GM18951 (cell line): ENCODE measurements at regions not wholly inside any gene's neighbourhood (a gene's known extent, or its start where the extent isn't known, plus 50 kb on each side); places are given as distances from the start of the nearest gene placed in this dataset.

ENCODE experiments used
- POLR2A ChIP-seq: IDR thresholded peaks from 4 replicates; pipeline ENCODE4 v1.6.1; 2011; ENCODE audit warnings: mild to moderate bottlenecking; ENCODE audit not compliant: insufficient read length, insufficient read depth; ENCODE audit errors: extremely low read depth
- in situ Hi-C: fragments of 300-500 bp; cut with MboI; formaldehyde crosslinking; loops from one replicate; pipeline ENCODE4 v1.12.0; 2022; ENCODE audit warnings: low sequenced_read_pairs, mixed read lengths, inconsistent platforms; ENCODE audit not compliant: unreplicated experiment

DNA sequence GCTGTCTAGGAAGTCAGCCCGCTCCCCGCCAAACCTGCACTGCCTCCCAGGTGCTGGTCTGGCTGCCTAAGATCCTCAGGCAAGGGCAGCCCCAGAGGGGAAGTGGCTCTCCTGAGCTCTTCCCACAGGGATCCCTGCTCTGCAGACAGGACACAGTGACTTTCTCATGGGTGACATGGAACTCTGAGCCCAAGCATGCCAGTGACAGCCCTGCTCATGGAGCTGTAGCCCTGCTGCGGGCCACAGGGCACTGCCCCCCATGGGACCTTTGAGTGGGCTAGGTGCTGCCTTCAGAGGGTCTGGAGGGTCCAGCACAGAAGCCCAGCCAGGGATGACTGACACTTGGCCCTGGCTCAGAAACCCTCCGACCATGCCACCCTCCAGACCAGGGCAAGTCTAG is 109.1 kb downstream of the TUBA3C start:
- no peak for TF ChIP-seq POLR2A
- in situ Hi-C loops: no loop called here

DNA sequence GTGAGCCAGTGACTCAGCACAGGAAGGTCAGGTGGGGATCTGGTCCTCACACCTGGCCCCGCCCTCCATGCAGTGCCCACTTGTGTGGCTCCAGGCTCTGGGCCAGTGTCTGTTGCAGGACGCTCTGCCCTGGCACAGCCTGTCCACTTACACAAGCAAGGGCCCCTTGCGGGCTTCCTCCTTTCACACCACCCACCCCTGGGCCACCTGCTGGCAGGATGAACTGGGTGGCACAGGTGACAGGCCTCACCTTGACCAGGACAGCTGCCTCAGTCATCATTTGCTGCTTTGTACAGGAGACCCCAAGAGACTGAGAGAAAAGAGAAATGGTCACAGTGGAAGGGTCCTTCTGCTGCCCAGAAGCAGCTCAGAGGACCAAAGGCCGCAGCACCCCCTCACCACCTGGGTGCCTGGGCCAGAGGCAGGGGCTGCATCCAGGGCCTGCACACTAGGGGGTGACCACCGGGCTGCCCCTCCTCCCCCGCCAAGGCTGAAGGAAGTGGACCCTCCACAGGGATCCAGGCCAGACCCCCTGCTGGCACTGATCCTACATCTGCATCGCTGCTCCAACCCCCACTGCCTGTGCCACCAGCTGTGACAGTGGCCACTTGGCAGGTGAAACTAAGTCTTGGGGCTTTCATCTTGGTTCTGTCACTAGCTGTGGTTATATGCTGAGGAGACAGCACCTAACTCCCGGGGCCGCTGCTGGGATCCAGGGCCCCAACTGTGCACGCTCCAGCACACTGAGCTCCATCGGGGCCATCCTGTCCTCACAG is 110.3 kb downstream of the TUBA3C start:
- TF ChIP-seq POLR2A: no peak
- in situ Hi-C loops: no loop called here

DNA sequence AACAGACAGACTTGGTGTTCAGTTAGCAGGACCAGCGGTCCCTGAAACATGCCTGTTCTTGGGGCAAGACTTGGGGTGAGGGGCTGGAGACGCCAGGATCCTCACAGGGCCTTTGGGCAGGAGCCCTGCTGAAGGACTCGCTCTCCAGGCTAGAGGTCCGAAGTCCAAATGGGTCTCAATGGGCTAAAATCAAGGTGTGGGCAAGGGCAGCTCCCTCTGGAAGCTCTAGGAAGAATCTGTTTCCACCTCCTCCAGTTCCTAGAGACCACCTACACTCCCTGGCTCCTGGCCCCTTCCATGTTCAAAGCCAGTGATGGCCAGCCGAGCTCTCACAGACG is 111.3 kb downstream of the TUBA3C start:
- TF ChIP-seq POLR2A: no peak
- in situ Hi-C loops: no loop called here

DNA sequence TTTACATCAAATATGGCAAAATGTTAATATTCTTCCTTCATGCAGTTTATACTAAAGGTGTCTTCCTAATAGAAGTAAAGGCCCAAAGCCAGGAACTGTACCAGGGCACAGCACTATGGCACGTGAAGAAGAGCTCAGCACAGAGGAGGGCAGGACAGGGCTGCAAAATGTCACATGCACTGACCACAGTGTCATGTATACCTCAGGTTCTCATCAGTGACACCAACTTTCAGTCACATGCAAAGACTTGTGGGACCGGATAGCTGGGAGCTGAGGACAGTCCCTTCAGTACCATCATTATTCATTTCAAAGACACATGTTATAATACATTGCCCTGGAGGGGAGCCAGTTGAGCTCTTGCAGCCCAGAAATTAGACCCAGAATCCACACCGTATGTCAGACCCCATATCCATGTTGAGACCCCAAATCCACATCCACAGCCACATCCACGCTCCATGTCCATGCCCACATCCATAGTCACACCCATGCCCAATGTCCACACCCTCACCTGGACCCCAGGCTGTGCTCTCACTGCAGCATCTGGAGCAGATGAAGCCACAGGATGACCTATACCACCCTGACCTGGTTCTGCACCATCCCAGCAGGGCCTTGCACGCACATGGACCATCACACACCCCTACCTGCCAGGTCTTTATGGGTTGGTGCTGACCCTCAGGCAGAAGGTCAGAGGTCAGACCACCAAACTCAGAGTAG is 111.8 kb downstream of the TUBA3C start:
- in situ Hi-C loops: no loop called here
- TF ChIP-seq POLR2A: no peak

DNA sequence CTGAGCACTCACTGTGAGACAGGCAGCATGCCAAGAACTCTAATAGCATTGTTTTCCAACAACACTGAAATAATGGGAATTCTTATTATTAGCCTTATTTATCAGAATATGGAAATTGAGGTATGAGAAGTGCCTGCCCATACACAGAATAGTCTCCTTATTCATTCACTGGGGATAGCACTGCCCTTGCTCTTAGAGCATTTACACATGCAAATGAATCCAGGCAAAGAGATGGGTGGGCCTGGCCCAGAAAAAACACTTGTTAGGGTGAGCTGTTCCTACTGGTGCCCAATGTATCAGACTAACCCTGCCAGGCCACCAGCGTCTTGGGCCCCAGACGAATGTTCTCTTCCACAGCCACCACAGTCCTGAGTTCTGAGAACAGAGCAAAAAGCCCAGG is 112.9 kb downstream of the TUBA3C start:
- no peak for TF ChIP-seq POLR2A
- in situ Hi-C loops: no loop called here

DNA sequence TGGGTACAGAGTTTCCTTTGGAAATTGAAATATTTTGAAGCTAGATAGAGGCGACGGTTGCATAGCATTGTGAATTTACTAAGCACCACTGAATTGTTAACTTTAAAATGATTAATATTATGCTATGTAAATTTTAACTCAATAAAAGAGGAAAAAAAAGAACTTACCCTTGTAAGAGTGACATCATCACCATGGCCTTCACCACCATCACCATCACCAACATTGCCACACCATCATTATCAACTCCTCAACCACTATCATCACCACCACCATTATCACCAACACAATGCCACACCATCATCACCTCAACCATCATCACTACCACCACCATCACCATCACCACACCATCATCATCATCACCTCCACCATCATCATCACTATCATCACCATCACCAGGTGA is 113.9 kb downstream of the TUBA3C start:
- TF ChIP-seq POLR2A: no peak
- in situ Hi-C loops: no loop called here

DNA sequence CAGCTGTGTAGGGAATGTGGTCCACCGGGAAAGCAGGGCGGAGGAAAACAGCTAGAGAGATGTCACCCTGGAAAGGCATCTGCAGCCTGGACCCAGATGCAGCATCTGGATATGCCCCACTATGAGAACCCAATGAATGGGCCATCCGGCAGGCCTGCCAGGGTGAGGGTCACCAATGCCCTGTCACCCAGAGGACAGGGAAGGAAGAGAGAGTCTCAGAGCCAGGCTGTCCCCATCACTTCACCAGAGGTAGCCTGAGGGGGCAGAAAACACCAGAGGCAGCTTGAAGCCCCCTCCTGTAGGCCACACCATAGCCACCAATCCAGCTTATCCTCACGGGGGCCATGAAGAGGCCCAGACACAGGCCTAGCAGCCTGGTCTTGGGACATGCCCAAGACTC is 118.8 kb downstream of the TUBA3C start:
- in situ Hi-C loops: no loop called here
- no peak for TF ChIP-seq POLR2A

DNA sequence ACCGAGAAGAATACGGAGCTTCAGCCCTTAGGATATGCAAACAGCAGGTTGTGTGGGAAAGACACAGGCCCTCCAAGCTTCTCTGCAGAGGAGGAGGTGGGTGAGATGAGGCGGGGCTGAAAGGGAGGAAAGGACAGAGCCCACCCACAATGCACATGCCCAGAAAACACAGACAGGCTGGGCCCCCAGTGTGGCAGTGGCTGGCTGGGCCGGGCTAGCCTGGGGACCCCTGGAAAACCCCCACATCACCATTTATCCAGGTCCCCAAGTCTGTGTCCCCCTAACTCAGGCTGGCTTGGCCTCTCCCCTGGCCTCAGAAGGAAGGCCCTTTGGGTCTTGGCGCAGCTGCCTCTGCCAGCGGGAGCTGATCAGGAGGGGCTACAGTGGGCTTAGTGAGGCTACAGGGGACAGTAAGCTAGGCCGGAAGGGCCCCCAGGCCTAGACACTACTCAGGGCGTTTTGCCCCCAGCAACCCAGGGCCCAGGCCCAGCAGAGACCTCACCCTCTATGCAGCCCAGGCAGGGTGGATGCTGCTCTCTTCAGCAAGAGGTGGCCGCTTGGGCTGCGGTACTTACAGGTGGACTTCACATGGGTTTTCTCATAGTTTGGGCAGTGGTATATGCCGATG is 119.5 kb downstream of the TUBA3C start:
- no peak for TF ChIP-seq POLR2A
- in situ Hi-C loops: no loop called here

DNA sequence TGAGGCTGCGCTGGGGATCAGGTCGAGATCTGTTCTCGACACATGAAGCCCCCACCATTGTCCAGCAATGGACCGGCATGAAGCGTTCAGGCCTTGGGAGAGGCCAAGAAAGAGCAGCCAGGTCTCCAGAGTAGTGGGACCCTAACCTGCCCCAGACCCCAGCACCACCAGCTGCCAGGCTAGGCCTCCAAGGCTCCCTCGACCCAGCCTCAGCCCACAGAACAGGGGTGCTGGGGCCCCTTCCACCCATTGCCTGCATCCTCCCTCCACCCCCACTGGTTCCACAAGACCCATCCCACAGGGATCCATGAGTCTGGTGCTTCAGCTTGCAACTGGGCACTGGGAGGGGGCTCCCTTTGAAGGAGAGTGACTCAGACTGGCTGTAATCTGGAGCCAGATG is 120.3 kb downstream of the TUBA3C start:
- in situ Hi-C loops: no loop called here

DNA sequence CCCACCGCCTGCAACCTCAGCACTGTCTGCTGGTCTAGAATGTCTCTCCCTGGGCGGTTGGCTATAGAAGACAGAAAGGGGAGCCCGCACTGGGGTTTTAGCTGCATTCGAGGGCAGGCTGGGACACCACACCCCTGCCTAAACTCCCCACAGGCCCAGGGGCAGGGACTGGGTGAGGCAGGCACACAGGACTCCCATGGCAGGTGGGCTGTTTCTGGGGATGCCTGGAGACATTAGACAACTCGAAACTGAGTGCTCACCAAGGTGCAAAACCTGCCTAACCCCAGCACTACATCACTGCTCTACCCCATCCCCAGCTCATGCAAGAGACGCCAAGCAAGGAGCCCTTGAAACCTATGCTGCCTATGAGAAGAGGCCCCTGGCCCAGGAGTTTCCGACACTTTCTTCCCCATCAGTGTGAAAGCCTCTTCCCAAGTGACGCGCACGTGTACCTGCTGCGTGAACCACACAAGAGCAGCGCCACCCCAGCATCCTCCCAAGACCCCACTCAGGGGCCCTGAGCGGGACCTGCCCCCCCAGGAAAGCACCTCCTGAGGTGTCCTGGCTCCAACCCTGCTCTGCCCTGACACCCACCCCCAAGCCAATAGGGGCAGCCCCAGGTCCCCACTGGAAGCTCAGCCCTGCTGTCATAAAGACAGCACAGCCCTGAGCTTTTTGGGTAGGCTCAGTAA is 121.2 kb downstream of the TUBA3C start:
- in situ Hi-C loops: no loop called here
- no peak for TF ChIP-seq POLR2A

More for the DNA sequence above, 120.3 kb downstream of the TUBA3C start:
- no peak for TF ChIP-seq POLR2A

DNA sequence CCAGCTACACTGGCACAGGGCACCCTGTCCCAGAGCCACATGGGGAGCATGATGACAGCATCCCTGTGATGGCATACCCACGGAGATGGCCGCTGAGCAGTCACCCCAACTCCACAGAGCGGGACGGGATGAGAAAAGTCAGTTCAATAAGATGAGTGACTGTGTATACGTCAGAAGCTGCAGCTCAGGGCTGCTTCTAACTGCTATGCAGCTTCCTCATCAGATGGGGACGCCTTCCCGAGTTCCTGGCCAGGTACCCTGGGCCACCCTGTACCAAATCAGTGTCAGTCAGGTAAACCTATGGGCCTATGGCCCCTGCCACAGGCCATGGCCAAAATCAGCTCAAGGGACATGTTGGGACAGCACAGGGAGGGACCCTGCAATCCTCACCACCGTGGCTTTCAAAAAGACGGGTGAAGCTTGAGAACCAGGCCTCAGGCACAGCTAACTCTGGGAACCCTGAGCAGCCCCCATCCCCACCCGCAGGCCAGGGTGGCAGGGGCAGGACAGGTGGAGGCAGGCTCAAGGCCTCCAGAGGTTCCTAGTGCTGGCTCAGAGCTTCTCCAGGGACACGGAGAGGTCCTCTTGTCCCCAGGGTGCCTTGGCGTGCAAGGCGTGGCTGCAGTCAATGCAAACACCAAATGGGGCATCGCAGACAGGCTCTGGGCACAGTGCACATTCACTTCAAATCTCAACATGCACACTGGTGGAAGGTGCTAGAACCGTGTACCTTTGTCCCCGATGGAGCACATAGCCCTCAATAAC is 122.4 kb downstream of the TUBA3C start:
- TF ChIP-seq POLR2A: no peak
- in situ Hi-C loops: no loop called here

DNA sequence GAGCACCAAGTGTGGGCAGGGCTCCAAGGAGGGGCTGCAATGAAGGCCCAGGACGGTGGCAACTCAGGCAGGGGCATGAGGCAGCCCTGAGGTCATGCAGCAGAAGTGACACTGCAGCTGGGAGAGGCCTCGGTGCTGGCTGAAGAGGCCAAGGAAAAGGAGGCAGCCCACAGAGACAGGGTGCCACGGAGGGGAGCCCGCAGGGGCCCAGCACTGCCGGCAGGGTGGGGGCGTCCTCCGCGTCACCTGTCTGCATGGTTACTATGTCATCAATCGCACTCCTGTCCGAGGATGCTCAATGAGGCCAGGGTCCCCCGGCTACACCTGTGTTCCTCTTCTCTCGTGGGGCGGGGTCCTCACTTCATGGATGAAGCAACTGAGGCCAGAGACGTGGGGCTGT is 123.1 kb downstream of the TUBA3C start:
- in situ Hi-C loops: no loop called here
- TF ChIP-seq POLR2A: no peak

DNA sequence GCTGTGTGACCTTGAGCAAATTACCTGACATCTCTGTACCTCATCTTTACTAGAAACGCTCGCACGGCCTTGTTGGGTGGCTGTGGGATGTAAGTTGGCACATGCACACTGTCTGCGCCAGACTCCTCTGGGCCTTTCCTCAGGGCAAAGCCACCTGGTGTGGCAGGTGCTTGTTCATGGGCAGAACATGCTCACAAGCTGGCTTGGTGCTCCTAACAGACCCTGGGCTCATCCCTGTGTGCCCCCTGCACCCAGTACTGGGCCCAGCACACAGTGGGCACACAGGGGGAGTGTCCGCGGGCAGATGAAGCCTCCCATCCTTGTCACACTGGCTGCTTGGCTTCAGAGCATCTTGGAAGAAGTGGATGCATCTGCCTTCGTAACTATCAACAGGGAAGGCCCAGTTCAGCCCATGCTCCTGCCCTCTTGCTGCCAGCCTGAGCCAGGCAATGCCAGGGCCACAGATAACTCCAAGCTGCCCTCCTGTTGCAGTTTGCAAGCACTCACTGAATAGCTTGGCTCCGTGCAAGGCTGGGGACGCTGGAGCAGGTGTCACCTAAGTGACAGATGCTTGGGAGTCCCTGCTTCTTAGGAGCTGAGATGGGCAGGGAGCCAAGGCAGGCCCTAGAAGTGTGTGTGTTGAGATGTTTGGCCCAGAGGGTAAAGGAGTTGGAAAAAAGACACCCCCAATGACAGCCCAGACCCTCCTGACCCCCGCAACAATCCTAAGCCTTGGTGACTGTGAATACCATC is 123.9 kb downstream of the TUBA3C start:
- in situ Hi-C loops: no loop called here
- TF ChIP-seq POLR2A: no peak
